CD4-positive, alpha-beta T cell treated with Interferon alpha-2 for 1 hour (primary cell): ENCODE measurements at regions not wholly inside any gene's neighbourhood (a gene's known extent, or its start where the extent isn't known, plus 50 kb on each side); places are given as distances from the start of the nearest gene placed in this dataset.
"Not testable (repeated sequence)": the region's sequence is repeated elsewhere in the genome, so short reads cannot be mapped to it uniquely, and the experiment has no call there.

Experiments
- DNase-seq, 2 donors: peaks; one replicate each; pipeline ENCODE4 v3.0.0-alpha.2; 2020 to 2022

GRCh38 chr1:199550199-199551065 lies 477.1 kb upstream of the NR5A2 start:
- no peak for DNase-seq

GRCh38 chr1:199551967-199552565 lies 475.4 kb upstream of the NR5A2 start:
- DNase-seq: peak; percentile 5 to 30

GRCh38 chr1:199553104-199553503 lies 474.4 kb upstream of the NR5A2 start:
- DNase-seq: no peak

GRCh38 chr1:199561334-199561733 lies 466.2 kb upstream of the NR5A2 start:
- DNase-seq: no peak

- DNase-seq: no peak
Measured at GRCh38 chr1:199573047-199573446, 454.5 kb upstream of the NR5A2 start.

GRCh38 chr1:199574950-199575349 lies 452.6 kb upstream of the NR5A2 start:
- no peak for DNase-seq

GRCh38 chr1:199580300-199580699 lies 447.2 kb upstream of the NR5A2 start:
- DNase-seq: no peak

- DNase-seq: no peak
Measured at GRCh38 chr1:199585392-199585791, 442.1 kb upstream of the NR5A2 start.

GRCh38 chr1:199590708-199591107 lies 436.8 kb upstream of the NR5A2 start:
- no peak for DNase-seq

GRCh38 chr1:199591468-199591867 lies 436.0 kb upstream of the NR5A2 start:
- no peak for DNase-seq

GRCh38 chr1:199593475-199593874 lies 434.0 kb upstream of the NR5A2 start:
- DNase-seq: no peak

GRCh38 chr1:199596448-199596847 lies 431.1 kb upstream of the NR5A2 start:
- DNase-seq: not testable (repeated sequence)

GRCh38 chr1:199597152-199597551 lies 430.4 kb upstream of the NR5A2 start:
- no peak for DNase-seq

- no peak for DNase-seq
Measured at GRCh38 chr1:199608414-199608813, 419.1 kb upstream of the NR5A2 start.

- no peak for DNase-seq
Measured at GRCh38 chr1:199612976-199613774, 414.3 kb upstream of the NR5A2 start.

GRCh38 chr1:199616947-199617346 lies 410.6 kb upstream of the NR5A2 start:
- DNase-seq: no peak

- DNase-seq: no peak
Measured at GRCh38 chr1:199619223-199619622, 408.3 kb upstream of the NR5A2 start.

GRCh38 chr1:199626228-199626627 lies 401.3 kb upstream of the NR5A2 start:
- not testable (repeated sequence) for DNase-seq

- DNase-seq: no peak
Measured at GRCh38 chr1:199629624-199630023, 397.9 kb upstream of the NR5A2 start.

- DNase-seq: no peak
Measured at GRCh38 chr1:199639453-199639852, 388.1 kb upstream of the NR5A2 start.

- DNase-seq: no peak
Measured at GRCh38 chr1:199641531-199641930, 386.0 kb upstream of the NR5A2 start.

- DNase-seq: no peak
Measured at GRCh38 chr1:199644912-199645311, 382.6 kb upstream of the NR5A2 start.

GRCh38 chr1:199646761-199647160 lies 380.7 kb upstream of the NR5A2 start:
- DNase-seq: no peak

GRCh38 chr1:199657449-199657848 lies 370.1 kb upstream of the NR5A2 start:
- no peak for DNase-seq
